Astrocyte of the spinal cord (primary cell): ENCODE measurements at regions not wholly inside any gene's neighbourhood (a gene's known extent, or its start where the extent isn't known, plus 50 kb on each side); places are given as distances from the start of the nearest gene placed in this dataset.
"Not testable (repeated sequence)": the region's sequence is repeated elsewhere in the genome, so short reads cannot be mapped to it uniquely, and the experiment has no call there.

Experiments used
- DNase-seq: peaks from one replicate; pipeline ENCODE4 v3.0.0; 2011; ENCODE audit warnings: low read depth, low spot score
- H3K4me3 ChIP-seq: 2 replicates; pipeline ENCODE4 v1.5.1; 2011; ENCODE audit warnings: low read depth, mild to moderate bottlenecking, low read length, moderate library complexity
- in situ Hi-C: cut with HindIII; loops from 2 replicates; pipeline ENCODE4 v1.10.0; 2017; ENCODE audit warnings: low sequenced_read_pairs
- TF ChIP-seq, protein P1 (sequence below): IDR thresholded peaks from 2 replicates; pipeline ENCODE4 v1.5.1; 2012; ENCODE audit warnings: low read depth, mild to moderate bottlenecking, low read length, inconsistent platforms

GRCh38 chr3:127417709-127418559 lies 130.1 kb upstream of the PRR20G start:
- TF ChIP-seq, protein P1, sequence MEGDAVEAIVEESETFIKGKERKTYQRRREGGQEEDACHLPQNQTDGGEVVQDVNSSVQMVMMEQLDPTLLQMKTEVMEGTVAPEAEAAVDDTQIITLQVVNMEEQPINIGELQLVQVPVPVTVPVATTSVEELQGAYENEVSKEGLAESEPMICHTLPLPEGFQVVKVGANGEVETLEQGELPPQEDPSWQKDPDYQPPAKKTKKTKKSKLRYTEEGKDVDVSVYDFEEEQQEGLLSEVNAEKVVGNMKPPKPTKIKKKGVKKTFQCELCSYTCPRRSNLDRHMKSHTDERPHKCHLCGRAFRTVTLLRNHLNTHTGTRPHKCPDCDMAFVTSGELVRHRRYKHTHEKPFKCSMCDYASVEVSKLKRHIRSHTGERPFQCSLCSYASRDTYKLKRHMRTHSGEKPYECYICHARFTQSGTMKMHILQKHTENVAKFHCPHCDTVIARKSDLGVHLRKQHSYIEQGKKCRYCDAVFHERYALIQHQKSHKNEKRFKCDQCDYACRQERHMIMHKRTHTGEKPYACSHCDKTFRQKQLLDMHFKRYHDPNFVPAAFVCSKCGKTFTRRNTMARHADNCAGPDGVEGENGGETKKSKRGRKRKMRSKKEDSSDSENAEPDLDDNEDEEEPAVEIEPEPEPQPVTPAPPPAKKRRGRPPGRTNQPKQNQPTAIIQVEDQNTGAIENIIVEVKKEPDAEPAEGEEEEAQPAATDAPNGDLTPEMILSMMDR = no peak
- no peak overlapping the region for H3K4me3 ChIP-seq
- in situ Hi-C loops = no loop called here
- no peak for DNase-seq

DNA sequence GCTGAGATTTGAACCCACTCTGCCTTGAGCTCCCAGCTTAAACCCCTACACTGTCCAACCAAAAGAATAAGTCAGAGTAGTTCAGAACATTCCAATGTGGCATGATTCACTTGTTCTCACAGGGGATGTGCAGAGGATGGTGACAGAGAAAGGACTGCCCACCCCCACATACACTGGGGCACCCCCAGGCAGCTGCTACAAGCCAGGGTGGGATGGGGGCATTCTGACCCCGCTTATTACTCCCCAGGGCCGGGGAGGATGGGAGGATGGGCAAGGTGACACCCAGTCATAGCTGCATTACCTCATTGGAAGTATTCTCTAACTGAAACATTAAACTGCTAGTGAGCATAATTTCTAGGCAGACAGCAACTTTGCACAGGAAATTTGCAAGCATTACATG lies 126.0 kb upstream of the PRR20G start:
- H3K4me3 ChIP-seq = no peak overlapping the region
- TF ChIP-seq, protein P1 = no peak
- DNase-seq = no peak
- in situ Hi-C loops = no loop called here

DNA sequence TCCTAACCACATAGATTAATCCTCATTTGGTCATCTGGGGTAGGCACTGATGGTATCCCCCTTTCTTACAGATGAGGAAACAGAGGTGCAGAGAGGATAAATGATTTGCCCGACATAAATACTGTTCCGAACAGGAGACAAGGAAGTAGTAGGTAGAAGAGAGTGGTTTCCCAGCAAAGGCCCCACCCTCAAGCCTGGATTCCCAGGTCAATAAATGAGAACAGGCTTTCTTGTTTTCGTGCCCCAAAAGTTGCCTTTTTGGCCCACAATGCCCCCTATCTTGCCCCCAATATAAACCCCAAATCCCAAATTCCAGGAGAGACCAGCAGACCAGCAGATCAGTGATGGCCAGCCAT lies 125.5 kb upstream of the PRR20G start:
- TF ChIP-seq, protein P1 = no peak
- DNase-seq = no peak
- in situ Hi-C loops = no loop called here
- no peak overlapping the region for H3K4me3 ChIP-seq

- in situ Hi-C loops = no loop called here
- TF ChIP-seq, protein P1 = no peak
- no peak overlapping the region for H3K4me3 ChIP-seq
- DNase-seq = no peak
These were observed 124.9 kb upstream of the PRR20G start for GRCh38 chr3:127412578-127413317.

- DNase-seq, H3K4me3 ChIP-seq, in situ Hi-C loops: not testable (repeated sequence)
These were observed 124.0 kb upstream of the PRR20G start for GRCh38 chr3:127411875-127412274.

DNA sequence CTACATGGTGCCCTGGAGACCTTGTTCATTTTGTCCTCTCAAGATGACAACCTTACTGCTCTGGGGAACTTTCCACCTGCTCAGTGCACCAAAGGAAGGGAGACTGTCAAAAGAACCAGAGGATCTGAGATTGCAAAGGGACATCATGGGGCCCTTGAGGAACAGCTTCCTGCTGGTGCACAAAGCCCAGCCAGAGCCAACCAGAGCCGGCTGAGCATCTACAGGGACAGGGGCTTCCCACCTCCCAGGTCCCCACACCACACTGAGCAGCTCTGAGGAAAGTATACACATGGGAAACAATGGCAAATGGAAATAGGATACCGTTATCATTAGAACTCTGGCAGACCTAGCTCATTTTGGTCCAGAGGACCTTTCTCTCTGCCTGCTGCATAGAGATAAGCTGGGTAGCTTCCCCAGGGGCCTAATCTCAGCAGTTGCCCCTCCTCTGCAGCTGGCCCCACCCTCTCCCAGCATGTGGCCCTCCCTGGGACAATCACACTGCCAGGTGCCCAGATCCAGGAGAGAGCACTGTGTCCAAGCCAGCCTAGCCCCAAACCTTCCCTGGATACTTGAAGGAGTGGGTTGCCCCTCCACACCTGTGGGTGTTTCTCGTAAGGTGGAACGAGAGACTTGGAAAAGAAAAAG lies 123.4 kb upstream of the PRR20G start:
- TF ChIP-seq, protein P1 = no peak
- in situ Hi-C loops = no loop called here

More for the DNA sequence above, 123.4 kb upstream of the PRR20G start:
- DNase-seq = no peak
- no peak overlapping the region for H3K4me3 ChIP-seq
